A673 (cell line): ENCODE measurements at regions not wholly inside any gene's neighbourhood (a gene's known extent, or its start where the extent isn't known, plus 50 kb on each side); places are given as distances from the start of the nearest gene placed in this dataset.
"Not testable (repeated sequence)": the region's sequence is repeated elsewhere in the genome, so short reads cannot be mapped to it uniquely, and the experiment has no call there.

Experiments
- BruUV-seq: library from RNA; stranded (reverse); fragments of 400-500 nt; replicated peaks from 2 replicates; lab custom pipeline; 2021; lab: Mats Ljungman, UMichigan
- CTCF ChIA-PET: fragments of 300-600 bp; sonication (Branson Sonifier 250); formaldehyde crosslinking; loops from one replicate; lab custom pipeline; 2022; ENCODE audit warnings: antibody characterized with exemption; lab: Charles Lee
- POLR2A ChIA-PET: fragments of 300-600 bp; sonication (Branson Sonifier 250); formaldehyde crosslinking; loops from one replicate; lab custom pipeline; 2022; ENCODE audit warnings: antibody characterized with exemption; ENCODE audit not compliant: low non-redundant PET; lab: Charles Lee
- DNase-seq: peaks from one replicate; pipeline ENCODE4 v3.0.0-alpha.2; 2015; ENCODE audit warnings: low spot score
- H3K27ac ChIP-seq: fragments of 200-600 bp; sonication (generic); 2 replicates; pipeline ENCODE4 v1.5.1; 2016; ENCODE audit warnings: mixed run types, low read depth, mild to moderate bottlenecking, mixed read lengths, antibody characterized with exemption, low read length; ENCODE audit not compliant: poor library complexity, severe bottlenecking
- H3K27me3 ChIP-seq: fragments of 200-600 bp; sonication (generic); replicated peaks from 2 replicates; pipeline ENCODE4 v1.6.1; 2017; ENCODE audit warnings: mixed run types, low read depth, mild to moderate bottlenecking, mixed read lengths, antibody characterized with exemption, low read length; ENCODE audit not compliant: insufficient read depth, poor library complexity
- H3K36me3 ChIP-seq: fragments of 200-600 bp; sonication (generic); 2 replicates; pipeline ENCODE4 v1.6.1; 2016; ENCODE audit warnings: mixed run types, mild to moderate bottlenecking, mixed read lengths, antibody characterized with exemption, low read length; ENCODE audit not compliant: insufficient read depth, poor library complexity, severe bottlenecking
- H3K4me1 ChIP-seq: fragments of 200-600 bp; sonication (generic); 2 replicates; pipeline ENCODE4 v1.6.1; 2017; ENCODE audit warnings: mixed run types, mild to moderate bottlenecking, mixed read lengths, antibody characterized with exemption, low read length; ENCODE audit not compliant: insufficient read depth, poor library complexity, severe bottlenecking
- H3K4me3 ChIP-seq: fragments of 200-600 bp; sonication (generic); 2 replicates; pipeline ENCODE4 v1.5.1; 2016; ENCODE audit warnings: low read depth, mixed run types, mild to moderate bottlenecking, mixed read lengths, low read length; ENCODE audit not compliant: poor library complexity, severe bottlenecking
- H3K9me3 ChIP-seq: fragments of 200-600 bp; sonication (generic); 2 replicates; pipeline ENCODE4 v1.6.1; 2016; ENCODE audit warnings: mixed run types, low read depth, mild to moderate bottlenecking, mixed read lengths, antibody characterized with exemption, low read length; ENCODE audit not compliant: poor library complexity, severe bottlenecking
- CTCF ChIP-seq: fragments of 300-800, 200-600 bp; sonication (generic); conservative IDR thresholded peaks from 2 replicates; pipeline ENCODE4 v1.5.1; 2017; ENCODE audit warnings: low read depth, mild to moderate bottlenecking, antibody characterized with exemption, low read length, moderate library complexity, mixed read lengths
- EZH2 ChIP-seq: fragments of 200-600 bp; sonication (generic); IDR thresholded peaks from 2 replicates; pipeline ENCODE4 v1.6.1; 2017; ENCODE audit warnings: borderline replicate concordance, low read depth, mild to moderate bottlenecking, mixed read lengths, antibody characterized with exemption, low read length; ENCODE audit not compliant: poor library complexity, severe bottlenecking
- intact Hi-C: fragments of 100-400 bp; cut with micrococcal nuclease; formaldehyde crosslinking; loops from one replicate; pipeline ENCODE4 v1.10.0; 2022; ENCODE audit not compliant: unreplicated experiment

DNA sequence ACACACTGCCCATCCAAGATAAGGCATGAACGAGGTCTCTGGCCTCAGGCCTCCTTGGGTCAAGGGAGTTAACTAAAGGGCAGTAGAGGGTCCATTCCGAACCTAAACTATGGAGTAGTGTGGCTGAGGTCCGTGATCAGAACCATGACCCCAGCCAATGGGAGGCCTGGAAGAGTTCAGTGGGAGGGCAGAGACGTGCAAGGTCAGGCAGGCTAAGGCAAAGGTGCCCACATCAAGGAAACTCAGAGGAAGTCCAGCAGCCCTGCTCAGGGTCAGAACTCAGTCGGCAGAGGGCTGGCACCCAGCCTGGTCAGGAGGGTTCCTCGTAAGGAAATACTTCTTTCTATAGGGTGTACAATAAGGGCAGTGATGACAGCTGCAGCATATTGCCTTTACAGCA lies 152.2 kb downstream of the SOD2 start:
- no peak for TF ChIP-seq CTCF
- no peak for TF ChIP-seq EZH2
- H3K27me3 ChIP-seq = peaks cover 8% of the 10 kb centered on the region
- no peaks in the 10 kb centered on the region for H3K9me3 ChIP-seq
- intact Hi-C loops = no loop called here
- no peaks in the 10 kb centered on the region for H3K4me1 ChIP-seq
- no peaks in the 10 kb centered on the region for H3K36me3 ChIP-seq
- POLR2A ChIA-PET = interaction anchor here (0.7 kb wide), 1 partner anchor 81 kb away, joined by 3 read pairs; no protein-coding TSS in a partner anchor
- H3K4me3 ChIP-seq = no peak overlapping the region
- no TSS peak for BruUV-seq
- CTCF ChIA-PET = interaction anchor here (1.4 kb wide), 1 partner anchor 288 kb away, joined by 3 read pairs; no protein-coding TSS in a partner anchor
- H3K27ac ChIP-seq = no peak overlapping the region
- DNase-seq = no peak

- no TSS peak for BruUV-seq
- no peaks in the 10 kb centered on the region for H3K4me1 ChIP-seq
- H3K9me3 ChIP-seq = no peaks in the 10 kb centered on the region
- peaks cover 8% of the 10 kb centered on the region for H3K27me3 ChIP-seq
- no peak overlapping the region for H3K27ac ChIP-seq
- H3K36me3 ChIP-seq = no peaks in the 10 kb centered on the region
- no peak overlapping the region for H3K4me3 ChIP-seq
- ChIA-PET CTCF (interaction anchor here (1.4 kb wide), 1 partner anchor 287 kb away, joined by 3 read pairs; no protein-coding TSS in a partner anchor), POLR2A (no interaction called here)
- DNase-seq = peak; percentile 30
- intact Hi-C loops = no loop called here
- TF ChIP-seq CTCF (peak; percentile 52), EZH2 (no peak)
These were observed 152.9 kb downstream of the SOD2 start for GRCh38 chr6:159540152-159540551.

GRCh38 chr6:159538031-159538430 lies 155.0 kb downstream of the SOD2 start:
- peaks cover 14% of the 10 kb centered on the region for H3K27me3 ChIP-seq

DNA sequence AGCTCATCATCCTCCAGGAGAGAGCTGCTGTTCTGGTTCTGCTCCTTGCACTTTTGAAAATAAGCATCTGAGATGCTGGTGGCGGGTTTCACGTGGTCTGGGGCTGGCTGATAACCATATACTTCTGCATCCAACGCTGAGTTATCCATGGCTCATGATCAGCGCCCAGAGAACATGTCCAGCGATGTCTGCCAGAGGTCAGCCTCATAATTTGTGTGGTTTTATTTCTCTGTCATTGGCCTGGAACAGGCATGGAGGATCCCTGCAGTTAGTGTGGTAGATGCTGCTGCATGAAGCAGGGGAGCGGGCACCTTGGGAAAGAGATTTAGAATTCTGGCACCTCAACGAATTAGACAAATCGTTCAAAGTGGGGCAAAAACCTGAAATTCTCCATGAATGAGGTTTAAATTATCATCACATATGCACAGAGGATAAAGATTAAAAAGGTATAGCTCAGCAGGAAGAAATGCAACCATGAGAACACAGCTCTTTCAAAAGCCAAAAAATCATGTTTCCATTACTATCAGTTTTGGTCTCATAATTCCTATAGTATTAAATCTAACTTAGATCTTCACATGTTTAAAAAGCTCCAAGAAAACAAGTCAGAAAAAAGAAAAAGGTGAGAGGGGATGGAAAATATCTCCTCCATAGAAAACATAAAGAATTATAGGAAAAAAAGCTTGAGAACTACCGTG lies 157.2 kb downstream of the SOD2 start:
- H3K27me3 ChIP-seq = peaks cover 14% of the 10 kb centered on the region

More at GRCh38 chr6:159538031-159538430, 155.0 kb downstream of the SOD2 start:
- H3K9me3 ChIP-seq, H3K4me1 ChIP-seq, BruUV-seq, H3K27ac ChIP-seq, H3K36me3 ChIP-seq, intact Hi-C loops, DNase-seq, H3K4me3 ChIP-seq, POLR2A ChIA-PET: not testable (repeated sequence)
- CTCF ChIA-PET = interaction anchor here (0.6 kb wide), 1 partner anchor 57 kb away, joined by 16 read pairs; no protein-coding TSS in a partner anchor

More for the DNA sequence above, 157.2 kb downstream of the SOD2 start:
- DNase-seq = no peak
- TF ChIP-seq EZH2 (no peak), CTCF (no peak)
- POLR2A ChIA-PET = no interaction called here
- no peak overlapping the region for H3K27ac ChIP-seq
- H3K4me3 ChIP-seq = no peak overlapping the region
- H3K9me3 ChIP-seq = no peaks in the 10 kb centered on the region
- BruUV-seq = no TSS peak
- CTCF ChIA-PET = no interaction called here
- no peaks in the 10 kb centered on the region for H3K36me3 ChIP-seq
- H3K4me1 ChIP-seq = no peaks in the 10 kb centered on the region
- intact Hi-C loops = no loop called here
